Astrocyte of the spinal cord (primary cell): ENCODE measurements at regions not wholly inside any gene's neighbourhood (a gene's known extent, or its start where the extent isn't known, plus 50 kb on each side); places are given as distances from the start of the nearest gene placed in this dataset.
"Not testable (repeated sequence)": the region's sequence is repeated elsewhere in the genome, so short reads cannot be mapped to it uniquely, and the experiment has no call there.

Experiments
- DNase-seq: peaks from one replicate; pipeline ENCODE4 v3.0.0; 2011; ENCODE audit warnings: low read depth, low spot score
- H3K4me3 ChIP-seq: 2 replicates; pipeline ENCODE4 v1.5.1; 2011; ENCODE audit warnings: low read depth, mild to moderate bottlenecking, low read length, moderate library complexity
- CTCF ChIP-seq: IDR thresholded peaks from 2 replicates; pipeline ENCODE4 v1.5.1; 2012; ENCODE audit warnings: low read depth, mild to moderate bottlenecking, low read length, inconsistent platforms
- in situ Hi-C: cut with HindIII; loops from 2 replicates; pipeline ENCODE4 v1.10.0; 2017; ENCODE audit warnings: low sequenced_read_pairs

GRCh38 chr7:68783684-68784083 lies 814.6 kb upstream of the AUTS2 start:
- in situ Hi-C loops, result no loop called here
- no peak overlapping the region for H3K4me3 ChIP-seq
- DNase-seq, result no peak
- no peak for TF ChIP-seq CTCF

- in situ Hi-C loops, result no loop called here
- DNase-seq, result no peak
- H3K4me3 ChIP-seq, result no peak overlapping the region
- TF ChIP-seq CTCF, result no peak
These were observed 813.2 kb upstream of the AUTS2 start for GRCh38 chr7:68785036-68785435.

- H3K4me3 ChIP-seq, result no peak overlapping the region
- in situ Hi-C loops, result no loop called here
- no peak for TF ChIP-seq CTCF
- no peak for DNase-seq
These were observed 810.7 kb upstream of the AUTS2 start for GRCh38 chr7:68787566-68787965.

- in situ Hi-C loops, H3K4me3 ChIP-seq, DNase-seq: not testable (repeated sequence)
These were observed 809.7 kb upstream of the AUTS2 start for GRCh38 chr7:68788529-68788928.

- in situ Hi-C loops, result no loop called here
- no peak for TF ChIP-seq CTCF
- DNase-seq, result no peak
- no peak overlapping the region for H3K4me3 ChIP-seq
These were observed 808.7 kb upstream of the AUTS2 start for GRCh38 chr7:68789597-68789996.

- in situ Hi-C loops, result no loop called here
- no peak for DNase-seq
- TF ChIP-seq CTCF, result no peak
- no peak overlapping the region for H3K4me3 ChIP-seq
These were observed 805.9 kb upstream of the AUTS2 start for GRCh38 chr7:68792351-68792750.

- in situ Hi-C loops, result no loop called here
- no peak for TF ChIP-seq CTCF
- no peak for DNase-seq
- H3K4me3 ChIP-seq, result no peak overlapping the region
These were observed 804.8 kb upstream of the AUTS2 start for GRCh38 chr7:68793513-68793912.
